Gastrocnemius medialis (tissue), 4 donors: ENCODE measurements at regions not wholly inside any gene's neighbourhood (a gene's known extent, or its start where the extent isn't known, plus 50 kb on each side); places are given as distances from the start of the nearest gene placed in this dataset.

Experiments
- ATAC-seq, 2 donors: fragments of 150-250 bp; one replicate each; pipeline ENCODE4 v1.9.1; 2016
- DNase-seq, 2 donors: peaks; one replicate each; pipeline ENCODE4 v3.0.0-alpha.2; 2019
- H3K27ac ChIP-seq, 4 donors: fragments of 200-600 bp; sonication (generic); 1 replicate in 1 of 4; 2 replicates in 3 of 4; pipeline ENCODE4 v1.5.1; 2016 to 2018; ENCODE audit warnings: mild to moderate bottlenecking in 2 of 4, moderate library complexity in 1 of 4
- H3K27me3 ChIP-seq, 3 donors: fragments of 200-600 bp; sonication (generic) in 2 of 3; 1 replicate in 1 of 3; 2 replicates in 2 of 3; pipeline versions ENCODE4 v1.5.1 to v1.6.0; 2016 to 2019; ENCODE audit warnings: mild to moderate bottlenecking in 1 of 3, moderate library complexity in 1 of 3
- H3K36me3 ChIP-seq, 2 donors: fragments of 200-600 bp; sonication (generic) in 1 of 2; one replicate each; pipeline ENCODE4 v1.5.1; 2017 to 2018
- H3K4me1 ChIP-seq, 2 donors: fragments of 200-600 bp; sonication (generic) in 1 of 2; one replicate each; pipeline ENCODE4 v1.5.1; 2016 to 2017; ENCODE audit warnings: mild to moderate bottlenecking in 2 of 2
- H3K4me3 ChIP-seq, 4 donors: fragments of 200-600 bp; sonication (generic) in 3 of 4; 1 replicate in 1 of 4; 2 replicates in 3 of 4; pipeline ENCODE4 v1.5.1; 2016 to 2019; ENCODE audit warnings: mild to moderate bottlenecking in 2 of 4
- H3K9me3 ChIP-seq, 3 donors: fragments of 200-600 bp; sonication (generic) in 2 of 3; 1 replicate in 1 of 3; 2 replicates in 2 of 3; pipeline ENCODE4 v1.5.1; 2016 to 2019
- CTCF ChIP-seq, 5 experiments: fragments of 450-650 bp in 3 of 5; fragments of 200-600 bp in 2 of 5; sonication (generic) in 2 of 5; IDR thresholded peaks in 4 of 5; conservative IDR thresholded peaks in 1 of 5; 1 replicate in 4 of 5; 2 replicates in 1 of 5; pipeline ENCODE4 v1.5.1; 2016 to 2019; ENCODE audit warnings: antibody characterized with exemption in 5 of 5, mild to moderate bottlenecking in 3 of 5, moderate library complexity in 3 of 5
- POLR2A ChIP-seq, 2 donors: fragments of 450-650 bp; IDR thresholded peaks; one replicate each; pipeline ENCODE4 v1.6.1; 2017; ENCODE audit warnings: antibody characterized with exemption in 2 of 2, mild to moderate bottlenecking in 2 of 2, moderate library complexity in 2 of 2
- in situ Hi-C, 4 donors: fragments of 200-750 bp; cut with MboI; loops; one replicate each; pipeline versions ENCODE4 v1.15.0 to v1.8.0; 2017; ENCODE audit warnings: low sequenced_read_pairs in 4 of 4
- intact Hi-C: fragments of 100-400 bp; cut with DNase I; formaldehyde crosslinking; loops from one replicate; pipeline ENCODE4 v1.15.1; 2023; ENCODE audit warnings: low total_unique reads

DNA sequence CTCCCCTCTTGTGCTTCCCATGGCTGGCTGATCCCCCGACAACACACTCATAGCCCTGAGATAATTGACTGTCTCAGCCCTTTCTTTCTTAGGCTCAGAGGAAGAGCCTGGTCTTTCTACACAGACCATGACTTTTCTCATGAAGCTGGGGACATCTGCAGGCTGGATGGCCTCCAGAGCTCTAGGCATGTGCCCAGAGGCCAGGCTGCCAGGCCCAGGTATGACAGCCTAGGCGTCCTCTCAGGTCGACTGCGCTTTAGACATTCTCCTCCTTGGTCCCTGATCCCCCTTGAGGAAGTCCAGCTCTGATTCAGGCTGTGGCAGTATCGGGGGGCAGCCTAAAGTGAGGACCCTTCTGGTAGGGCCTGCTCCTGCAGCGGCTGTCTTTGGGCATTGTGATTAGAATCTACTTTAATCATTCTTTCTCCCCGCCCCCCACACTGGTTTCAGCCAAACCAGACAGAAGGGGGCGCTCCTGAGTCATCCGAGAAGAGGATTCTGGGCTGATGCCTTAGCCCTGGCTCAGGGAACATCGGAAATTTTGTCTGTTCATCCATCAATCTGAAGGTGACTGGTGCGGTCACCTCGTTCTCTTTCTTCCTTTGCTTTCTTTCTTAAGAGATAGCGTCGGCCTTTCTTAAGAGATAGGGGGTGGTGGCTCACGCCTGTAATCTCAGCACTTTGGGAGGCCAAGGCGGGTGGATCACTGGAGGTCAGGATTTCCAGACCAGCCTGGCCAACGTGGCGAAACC, 66.5 kb upstream of the HSPA9 start:
- no peaks in the 10 kb centered on the region for H3K36me3 ChIP-seq
- intact Hi-C loops: loop anchor here (1.0 kb wide), 1 partner anchor 621 kb away; no protein-coding TSS in a partner anchor
- ATAC-seq: peak; percentile 65 to 91

GRCh38 chr5:138640646-138641254, 65.5 kb upstream of the HSPA9 start:
- DNase-seq: no peak
- Histone ChIP-seq H3K9me3 (no peaks in the 10 kb centered on the region), H3K36me3 (no peaks in the 10 kb centered on the region), H3K4me1 (no peaks in the 10 kb centered on the region), H3K4me3 (no peak overlapping the region), H3K27me3 (no peaks in the 10 kb centered on the region), H3K27ac (no peak overlapping the region)
- intact Hi-C loops: no loop called here
- TF ChIP-seq POLR2A (IDR thresholded peaks at IDR 0.05) (no peak), CTCF (IDR thresholded peaks at IDR 0.05 in 4 of 5, conservative IDR thresholded peaks at IDR 0.05 in 1 of 5) (no peak)
- no peak for ATAC-seq
- in situ Hi-C loops: loop anchor here in 1 of 4 donors (5.0 kb wide), 1 partner anchor 617 kb away; no protein-coding TSS in a partner anchor

More for the DNA sequence above, 66.5 kb upstream of the HSPA9 start:
- Histone ChIP-seq H3K4me3 (no peak overlapping the region), H3K27ac (no peak overlapping the region), H3K27me3 (no peaks in the 10 kb centered on the region), H3K4me1 (no peaks in the 10 kb centered on the region), H3K9me3 (no peaks in the 10 kb centered on the region)
- in situ Hi-C loops: loop anchor here in 1 of 4 donors (5.0 kb wide), 1 partner anchor 616 kb away; no protein-coding TSS in a partner anchor
- no peak for TF ChIP-seq POLR2A (IDR thresholded peaks at IDR 0.05)
- TF ChIP-seq CTCF (IDR thresholded peaks at IDR 0.05 in 4 of 5, conservative IDR thresholded peaks at IDR 0.05 in 1 of 5): peak; percentile 43 to 66 (median 62)
- peak; percentile 15 to 44 for DNase-seq

DNA sequence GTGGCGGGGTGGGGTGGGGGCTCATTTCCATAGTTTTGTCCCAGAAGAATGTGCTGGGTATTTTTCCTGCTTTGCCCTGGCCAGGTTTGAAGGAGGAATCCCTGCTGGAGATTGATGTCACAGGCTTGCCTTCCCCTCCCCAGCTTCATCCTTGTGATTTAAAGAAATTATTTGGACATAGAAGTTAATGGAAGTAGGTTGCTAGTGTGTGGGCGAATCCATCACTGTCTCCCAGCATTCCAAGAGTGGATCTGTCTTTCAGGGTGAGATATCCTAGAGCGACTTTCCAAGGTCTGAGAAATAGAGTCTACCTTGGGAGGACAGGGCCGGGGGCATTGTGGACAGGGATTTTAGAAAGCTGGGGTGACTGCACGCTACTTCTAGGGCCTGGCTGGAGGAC, 64.9 kb upstream of the HSPA9 start:
- Histone ChIP-seq H3K4me1 (no peaks in the 10 kb centered on the region), H3K4me3 (no peak overlapping the region), H3K27me3 (no peaks in the 10 kb centered on the region), H3K27ac (no peak overlapping the region), H3K36me3 (no peaks in the 10 kb centered on the region), H3K9me3 (no peaks in the 10 kb centered on the region)
- in situ Hi-C loops: loop anchor here in 1 of 4 donors (5.0 kb wide), 1 partner anchor 617 kb away; no protein-coding TSS in a partner anchor
- ATAC-seq (no peak), DNase-seq (no peak)
- intact Hi-C loops: no loop called here
- no peak for TF ChIP-seq CTCF (IDR thresholded peaks at IDR 0.05 in 4 of 5, conservative IDR thresholded peaks at IDR 0.05 in 1 of 5)
- no peak for TF ChIP-seq POLR2A (IDR thresholded peaks at IDR 0.05)

DNA sequence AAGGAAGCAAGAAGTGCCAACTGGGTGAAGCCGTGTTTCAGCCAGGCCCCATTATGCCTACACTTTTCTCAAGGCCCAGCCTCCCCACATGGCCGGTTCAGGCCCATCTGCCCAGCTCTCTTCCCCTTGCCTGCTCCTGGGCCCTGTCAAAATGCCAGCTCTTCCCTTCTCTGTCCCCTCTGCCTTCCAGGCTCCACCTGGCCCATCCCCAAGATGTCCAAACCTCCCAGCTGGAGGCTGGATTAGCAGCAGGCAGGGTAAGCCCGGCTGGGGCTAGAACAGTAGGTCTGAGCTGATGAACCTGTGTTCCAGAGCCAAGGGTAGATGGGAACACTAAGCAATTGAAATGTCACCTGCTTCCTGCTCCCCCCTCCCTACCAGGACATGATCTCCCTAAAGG, 64.1 kb upstream of the HSPA9 start:
- TF ChIP-seq CTCF (IDR thresholded peaks at IDR 0.05 in 4 of 5, conservative IDR thresholded peaks at IDR 0.05 in 1 of 5) (no peak), POLR2A (IDR thresholded peaks at IDR 0.05) (no peak)
- H3K9me3 ChIP-seq: no peaks in the 10 kb centered on the region
- no peaks in the 10 kb centered on the region for H3K36me3 ChIP-seq
- ATAC-seq: no peak
- no peaks in the 10 kb centered on the region for H3K27me3 ChIP-seq
- no peaks in the 10 kb centered on the region for H3K4me1 ChIP-seq
- no peak overlapping the region for H3K4me3 ChIP-seq
- in situ Hi-C loops (no loop called here), intact Hi-C loops (no loop called here)
- H3K27ac ChIP-seq: no peak overlapping the region
- DNase-seq: no peak
